ENCODE measurements at regions not wholly inside any gene's neighbourhood (a gene's known extent, or its start where the extent isn't known, plus 50 kb on each side); places are given as distances from the start of the nearest gene placed in this dataset.
A peak's percentile ranks its signal among the peaks of the same experiment; 100 is the strongest.
"Not testable (repeated sequence)": the region's sequence is repeated elsewhere in the genome, so short reads cannot be mapped to it uniquely, and the experiment has no call there.

- Histone ChIP-seq H3K4me3 (replicated peaks; ENCODE audit: low read depth, low read length) (no peak overlapping the region), H3K27me3 (replicated peaks; ENCODE audit: control insufficient read depth, insufficient read depth, low read length) (no peaks in the 10 kb centered on the region; the same call in 1 of the 2 replicates), H3K36me3 (ENCODE audit: control insufficient read depth, insufficient read depth, low read length) (no peaks in the 10 kb centered on the region)
- no peak for DNase-seq (ENCODE audit: extremely low read depth, insufficient read length)
- TF ChIP-seq CTCF (IDR thresholded peaks at IDR 0.05; ENCODE audit: insufficient read depth, low read length, poor library complexity, severe bottlenecking): no peak
These were observed 123.8 kb upstream of the LPCAT1 start for GRCh38 chr5:1647580-1647979.

GRCh38 chr5:1644810-1645571 lies 121.2 kb upstream of the LPCAT1 start:
- peak; percentile 83 for DNase-seq (ENCODE audit: extremely low read depth, insufficient read length)
- Histone ChIP-seq H3K27me3 (replicated peaks; ENCODE audit: control insufficient read depth, insufficient read depth, low read length) (no peaks in the 10 kb centered on the region; the same call in 1 of the 2 replicates), H3K4me3 (replicated peaks; ENCODE audit: low read depth, low read length) (no peak overlapping the region), H3K36me3 (ENCODE audit: control insufficient read depth, insufficient read depth, low read length) (no peaks in the 10 kb centered on the region)
- TF ChIP-seq CTCF (IDR thresholded peaks at IDR 0.05; ENCODE audit: insufficient read depth, low read length, poor library complexity, severe bottlenecking): peak; percentile 86

DNA sequence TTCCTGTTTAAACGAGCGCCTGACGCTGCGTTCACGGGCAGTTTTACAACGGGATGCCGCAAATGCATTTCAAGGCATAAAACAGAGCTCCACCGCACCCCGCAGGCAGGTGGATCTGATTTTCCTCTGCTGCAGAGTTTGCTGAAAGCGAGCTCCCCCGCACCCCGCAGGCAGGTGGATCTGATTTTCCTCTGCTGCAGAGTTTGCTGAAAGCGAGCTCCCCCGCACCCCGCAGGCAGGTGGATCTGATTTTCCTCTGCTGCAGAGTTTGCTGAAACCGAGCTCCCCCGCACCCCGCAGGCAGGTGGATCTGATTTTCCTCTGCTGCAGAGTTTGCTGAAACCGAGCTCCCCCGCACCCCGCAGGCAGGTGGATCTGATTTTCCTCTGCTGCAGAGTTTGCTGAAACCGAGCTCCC lies 120.6 kb upstream of the LPCAT1 start:
- not testable (repeated sequence) for H3K4me3 ChIP-seq (replicated peaks; ENCODE audit: low read depth, low read length); H3K27me3 ChIP-seq (replicated peaks; ENCODE audit: control insufficient read depth, insufficient read depth, low read length); H3K36me3 ChIP-seq (ENCODE audit: control insufficient read depth, insufficient read depth, low read length); DNase-seq (ENCODE audit: extremely low read depth, insufficient read length)

DNA sequence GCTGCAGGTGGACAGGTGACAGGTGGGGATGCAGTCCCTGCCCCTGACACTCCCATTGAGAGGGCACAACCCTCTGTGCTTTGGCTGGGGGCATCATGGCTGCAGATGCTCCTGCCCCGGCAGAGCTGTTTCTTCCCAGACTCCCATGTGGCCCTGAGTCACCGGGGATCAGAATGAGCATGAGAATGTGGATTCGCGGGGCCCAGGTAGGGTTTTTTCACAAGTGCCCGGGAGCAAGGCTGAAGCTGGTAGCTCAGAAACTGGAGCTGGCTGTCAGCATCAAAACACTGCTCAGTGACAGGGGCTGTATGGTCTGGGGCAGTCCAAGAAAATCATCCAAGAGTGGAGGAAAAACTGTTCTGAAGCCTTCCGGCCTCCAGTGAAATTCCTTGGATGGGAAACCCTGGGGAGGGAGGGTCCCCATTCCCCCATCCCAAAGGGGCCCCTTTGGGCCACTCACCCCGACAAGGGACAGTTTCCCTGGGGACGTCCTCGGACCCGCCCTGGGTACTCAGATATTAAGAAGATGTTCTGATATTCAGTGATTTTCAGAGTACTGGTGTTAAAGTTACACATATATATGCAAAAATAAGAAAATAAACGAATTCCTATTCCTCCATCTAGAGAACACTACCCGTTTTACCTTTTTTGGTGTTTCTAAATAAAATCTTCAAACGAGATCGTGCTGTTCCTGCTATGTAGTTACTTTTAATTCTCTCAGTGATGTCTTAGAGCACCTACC lies 120.1 kb upstream of the LPCAT1 start:
- no peak for DNase-seq (ENCODE audit: extremely low read depth, insufficient read length)
- no peak overlapping the region for H3K4me3 ChIP-seq (replicated peaks; ENCODE audit: low read depth, low read length)
- TF ChIP-seq CTCF (IDR thresholded peaks at IDR 0.05; ENCODE audit: insufficient read depth, low read length, poor library complexity, severe bottlenecking): no peak

DNA sequence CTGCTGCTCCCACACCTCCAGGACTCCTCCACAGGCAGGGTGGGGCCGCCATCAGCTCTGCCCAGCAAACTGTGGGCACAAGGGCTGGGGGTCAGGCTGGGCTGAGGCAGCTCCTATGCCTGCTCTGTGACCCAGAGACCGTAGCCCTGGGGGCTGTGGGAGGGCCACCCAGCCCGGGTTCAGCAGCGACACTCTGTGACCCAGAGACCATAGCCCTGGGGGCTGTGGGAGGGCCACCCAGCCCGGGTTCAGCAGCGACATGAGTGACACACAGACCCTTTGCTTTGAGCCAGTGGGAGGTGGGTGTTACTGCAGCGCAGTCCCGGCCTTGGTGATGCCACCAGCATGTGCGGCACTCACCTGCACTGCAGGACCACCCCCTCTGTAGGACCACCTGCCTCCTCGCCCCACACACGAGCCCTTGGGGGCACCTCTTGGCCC lies 118.9 kb upstream of the LPCAT1 start:
- Histone ChIP-seq H3K4me3 (replicated peaks; ENCODE audit: low read depth, low read length) (no peak overlapping the region), H3K36me3 (ENCODE audit: control insufficient read depth, insufficient read depth, low read length) (no peaks in the 10 kb centered on the region), H3K27me3 (replicated peaks; ENCODE audit: control insufficient read depth, insufficient read depth, low read length) (no peaks in the 10 kb centered on the region; the same call in 1 of the 2 replicates)
- TF ChIP-seq CTCF (IDR thresholded peaks at IDR 0.05; ENCODE audit: insufficient read depth, low read length, poor library complexity, severe bottlenecking): no peak
- no peak for DNase-seq (ENCODE audit: extremely low read depth, insufficient read length)

More for the DNA sequence above, 120.1 kb upstream of the LPCAT1 start:
- no peaks in the 10 kb centered on the region; the same call in 1 of the 2 replicates for H3K27me3 ChIP-seq (replicated peaks; ENCODE audit: control insufficient read depth, insufficient read depth, low read length)
- no peaks in the 10 kb centered on the region for H3K36me3 ChIP-seq (ENCODE audit: control insufficient read depth, insufficient read depth, low read length)

DNA sequence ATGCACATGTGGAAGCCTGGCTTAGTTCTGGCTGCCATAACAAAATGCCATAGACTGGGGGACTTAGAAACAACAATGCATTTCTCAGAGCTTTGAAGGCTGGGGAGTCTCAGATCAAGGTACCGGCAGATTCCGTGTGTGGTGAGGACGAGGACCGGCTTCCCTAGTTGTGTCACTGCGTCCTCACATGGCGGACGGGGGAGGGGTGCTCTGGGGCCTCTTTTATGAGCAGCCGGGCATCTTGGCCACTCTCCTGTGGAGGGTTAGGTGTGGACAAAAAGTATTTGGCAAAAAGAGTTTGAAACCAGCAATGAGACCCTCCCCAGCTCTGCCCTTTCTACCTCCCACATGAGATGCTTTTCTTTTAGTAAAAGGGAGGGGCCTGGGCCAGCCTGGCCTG lies 118.5 kb upstream of the LPCAT1 start:
- H3K36me3 ChIP-seq (ENCODE audit: control insufficient read depth, insufficient read depth, low read length): no peaks in the 10 kb centered on the region
- no peak for DNase-seq (ENCODE audit: extremely low read depth, insufficient read length)
- H3K4me3 ChIP-seq (replicated peaks; ENCODE audit: low read depth, low read length): no peak overlapping the region
- no peak for TF ChIP-seq CTCF (IDR thresholded peaks at IDR 0.05; ENCODE audit: insufficient read depth, low read length, poor library complexity, severe bottlenecking)
- H3K27me3 ChIP-seq (replicated peaks; ENCODE audit: control insufficient read depth, insufficient read depth, low read length): no peaks in the 10 kb centered on the region; the same call in 1 of the 2 replicates
